Left colon (tissue), 2 donors: ENCODE measurements at regions not wholly inside any gene's neighbourhood (a gene's known extent, or its start where the extent isn't known, plus 50 kb on each side); places are given as distances from the start of the nearest gene placed in this dataset.
"Not testable (repeated sequence)": the region's sequence is repeated elsewhere in the genome, so short reads cannot be mapped to it uniquely, and the experiment has no call there.

Experiments
- ATAC-seq: fragments of 200-7000 bp; cut with Tn5 transposase; one replicate; pipeline ENCODE4 v1.9.1; 2020; ENCODE audit warnings: mild to moderate bottlenecking, moderate library complexity
- DNase-seq, 2 donors: peaks; one replicate each; pipeline ENCODE4 v3.0.0-alpha.2; 2020
- intact Hi-C, 2 donors: fragments of 100-400 bp; cut with DNase I in 1 of 2; cut with micrococcal nuclease in 1 of 2; formaldehyde crosslinking; loops; one replicate each; pipeline versions ENCODE4 v1.11.2 to v1.14.0; 2022; cut with DNase I, micrococcal nuclease
- donor health status: DM: no; HTN: no; CAD: no.
- donor health status: DM: yes; HTN: yes; CAD: no.

- DNase-seq (no peak), ATAC-seq (no peak)
- intact Hi-C loops: no loop called here
Measured at GRCh38 chr5:66234241-66234640, 90.1 kb downstream of the SREK1 start.

GRCh38 chr5:66238435-66238834, 94.3 kb downstream of the SREK1 start:
- ATAC-seq (no peak), DNase-seq (no peak)
- intact Hi-C loops: no loop called here

- intact Hi-C loops: no loop called here
- DNase-seq: no peak
- no peak for ATAC-seq
Measured at GRCh38 chr5:66239034-66239433, 94.9 kb downstream of the SREK1 start.

GRCh38 chr5:66241136-66241825, 97.2 kb downstream of the SREK1 start:
- intact Hi-C loops: no loop called here
- no peak for DNase-seq
- no peak for ATAC-seq

- ATAC-seq (no peak), DNase-seq (no peak)
- intact Hi-C loops: no loop called here
Measured at GRCh38 chr5:66242050-66242715, 98.1 kb downstream of the SREK1 start.

- ATAC-seq: no peak
- intact Hi-C loops: no loop called here
Measured at GRCh38 chr5:66246608-66247007, 102.5 kb downstream of the SREK1 start.

GRCh38 chr5:66247176-66247960, 103.3 kb downstream of the SREK1 start:
- intact Hi-C loops: no loop called here
- no peak for DNase-seq
- no peak for ATAC-seq

More at GRCh38 chr5:66246608-66247007, 102.5 kb downstream of the SREK1 start:
- DNase-seq: no peak

GRCh38 chr5:66248874-66249273, 104.8 kb downstream of the SREK1 start:
- DNase-seq (no peak), ATAC-seq (no peak)
- intact Hi-C loops: no loop called here

GRCh38 chr5:66249920-66250319, 105.8 kb downstream of the SREK1 start:
- intact Hi-C loops: no loop called here
- DNase-seq (no peak), ATAC-seq (no peak)

- DNase-seq: no peak
- no peak for ATAC-seq
- intact Hi-C loops: no loop called here
Measured at GRCh38 chr5:66252849-66253248, 108.7 kb downstream of the SREK1 start.

GRCh38 chr5:66255714-66256113, 111.6 kb downstream of the SREK1 start:
- no peak for ATAC-seq
- intact Hi-C loops: no loop called here
- no peak for DNase-seq

GRCh38 chr5:66273121-66273520, 129.0 kb downstream of the SREK1 start:
- DNase-seq (no peak), ATAC-seq (no peak)
- intact Hi-C loops: no loop called here

- no peak for ATAC-seq
- DNase-seq: no peak
- intact Hi-C loops: no loop called here
Measured at GRCh38 chr5:66276986-66277385, 132.9 kb downstream of the SREK1 start.

- no peak for DNase-seq
- no peak for ATAC-seq
- intact Hi-C loops: no loop called here
Measured at GRCh38 chr5:66277981-66278380, 133.9 kb downstream of the SREK1 start.

GRCh38 chr5:66281294-66281693, 137.2 kb downstream of the SREK1 start:
- ATAC-seq (no peak), DNase-seq (no peak)
- intact Hi-C loops: no loop called here

GRCh38 chr5:66284588-66285342, 140.7 kb downstream of the SREK1 start:
- ATAC-seq: no peak
- intact Hi-C loops: no loop called here
- DNase-seq: no peak

GRCh38 chr5:66285343-66285922, 141.3 kb downstream of the SREK1 start:
- DNase-seq (no peak), ATAC-seq (no peak)
- intact Hi-C loops: no loop called here

GRCh38 chr5:66291771-66292170, 147.7 kb downstream of the SREK1 start:
- intact Hi-C loops: no loop called here
- no peak for DNase-seq
- no peak for ATAC-seq

GRCh38 chr5:66293851-66294250, 149.8 kb downstream of the SREK1 start:
- intact Hi-C loops, DNase-seq, ATAC-seq: not testable (repeated sequence)
